ENCODE measurements at regions not wholly inside any gene's neighbourhood (a gene's known extent, or its start where the extent isn't known, plus 50 kb on each side); places are given as distances from the start of the nearest gene placed in this dataset.

GRCh38 chr6:167050903-167051302 lies 51.7 kb downstream of the CEP43 start:
- TF ChIP-seq POLR2A (IDR thresholded peaks at IDR 0.05; ENCODE audit: low read depth, low read length), result no peak
- no peak for TF ChIP-seq POLR2AphosphoS5 (IDR thresholded peaks at IDR 0.05; ENCODE audit: low read depth, low read length)
- TF ChIP-seq TAF1 (IDR thresholded peaks at IDR 0.05; ENCODE audit: borderline replicate concordance, low read depth, low read length), result no peak

Data from GM12892 (cell line).